Endothelial cell of umbilical vein (primary cell): ENCODE measurements at regions not wholly inside any gene's neighbourhood (a gene's known extent, or its start where the extent isn't known, plus 50 kb on each side); places are given as distances from the start of the nearest gene placed in this dataset.

Source experiments
- EZH2 ChIP-seq: IDR thresholded peaks from 2 replicates; pipeline ENCODE4 v1.6.1; 2012; ENCODE audit warnings: borderline replicate concordance, low read depth, mild to moderate bottlenecking, moderate library complexity, low read length, inconsistent platforms; ENCODE audit not compliant: severe bottlenecking
- FOS ChIP-seq: IDR thresholded peaks from 2 replicates; pipeline ENCODE4 v1.6.1; 2011; ENCODE audit warnings: mild to moderate bottlenecking, low read length, moderate library complexity, borderline replicate concordance; ENCODE audit not compliant: insufficient read depth
- GATA2 ChIP-seq: IDR thresholded peaks from 2 replicates; pipeline ENCODE4 v1.7.0; 2011; ENCODE audit warnings: low read depth, mild to moderate bottlenecking, moderate library complexity, mixed read lengths, low read length; ENCODE audit not compliant: insufficient read length, insufficient read depth
- JUN ChIP-seq: IDR thresholded peaks from 2 replicates; pipeline ENCODE4 v1.6.1; 2011; ENCODE audit warnings: borderline replicate concordance, low read depth; ENCODE audit not compliant: insufficient read length, insufficient read depth
- POLR2A ChIP-seq: IDR thresholded peaks from 2 replicates; pipeline ENCODE4 v1.6.1; 2012; ENCODE audit warnings: low read depth, mild to moderate bottlenecking, control low read depth, low read length
- POLR2AphosphoS5 ChIP-seq: IDR thresholded peaks from 2 replicates; pipeline ENCODE4 v1.6.1; 2012; ENCODE audit warnings: low read depth, mild to moderate bottlenecking, control low read depth, low read length, moderate library complexity; ENCODE audit not compliant: insufficient read depth
- TF ChIP-seq, protein P1 (sequence below), 2 donors: IDR thresholded peaks; 1 replicate in 1 of 2; 2 replicates in 1 of 2; pipeline ENCODE4 v1.5.1; 2011; ENCODE audit warnings: low read length in 2 of 2, mild to moderate bottlenecking in 2 of 2, moderate library complexity in 2 of 2, control low read depth in 1 of 2, inconsistent platforms in 1 of 2, low read depth in 1 of 2; ENCODE audit not compliant: insufficient read depth in 1 of 2; ENCODE audit errors: extremely low read depth in 1 of 2
- TF ChIP-seq, protein P2 (sequence below): IDR thresholded peaks from 2 replicates; pipeline ENCODE4 v1.6.1; 2011; ENCODE audit not compliant: insufficient read depth, insufficient read length

DNA sequence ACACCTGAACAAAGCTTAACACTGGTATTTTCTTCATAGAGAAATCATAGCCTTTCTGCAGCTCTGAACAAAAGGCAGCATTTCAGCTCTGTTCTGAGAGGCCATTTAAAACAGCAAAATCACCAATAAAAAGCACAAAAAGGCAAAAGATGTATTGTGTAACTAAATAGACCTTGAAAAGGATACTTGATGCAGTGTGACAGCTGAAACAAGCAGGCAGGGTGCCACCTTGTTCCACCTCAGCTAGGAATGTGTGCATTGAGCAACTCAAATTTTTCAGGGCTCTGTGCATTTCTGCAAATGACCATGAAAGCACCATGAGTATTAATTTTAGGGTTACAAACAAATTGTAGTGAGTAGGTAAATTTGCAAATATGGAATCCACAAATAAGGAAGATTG, 65.8 kb downstream of the RHOU start:
- TF ChIP-seq, protein P1, sequence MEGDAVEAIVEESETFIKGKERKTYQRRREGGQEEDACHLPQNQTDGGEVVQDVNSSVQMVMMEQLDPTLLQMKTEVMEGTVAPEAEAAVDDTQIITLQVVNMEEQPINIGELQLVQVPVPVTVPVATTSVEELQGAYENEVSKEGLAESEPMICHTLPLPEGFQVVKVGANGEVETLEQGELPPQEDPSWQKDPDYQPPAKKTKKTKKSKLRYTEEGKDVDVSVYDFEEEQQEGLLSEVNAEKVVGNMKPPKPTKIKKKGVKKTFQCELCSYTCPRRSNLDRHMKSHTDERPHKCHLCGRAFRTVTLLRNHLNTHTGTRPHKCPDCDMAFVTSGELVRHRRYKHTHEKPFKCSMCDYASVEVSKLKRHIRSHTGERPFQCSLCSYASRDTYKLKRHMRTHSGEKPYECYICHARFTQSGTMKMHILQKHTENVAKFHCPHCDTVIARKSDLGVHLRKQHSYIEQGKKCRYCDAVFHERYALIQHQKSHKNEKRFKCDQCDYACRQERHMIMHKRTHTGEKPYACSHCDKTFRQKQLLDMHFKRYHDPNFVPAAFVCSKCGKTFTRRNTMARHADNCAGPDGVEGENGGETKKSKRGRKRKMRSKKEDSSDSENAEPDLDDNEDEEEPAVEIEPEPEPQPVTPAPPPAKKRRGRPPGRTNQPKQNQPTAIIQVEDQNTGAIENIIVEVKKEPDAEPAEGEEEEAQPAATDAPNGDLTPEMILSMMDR (IDR thresholded peaks at IDR 0.05; ENCODE audit: extremely low read depth in 1 of 2, insufficient read depth in 1 of 2, low read depth in 1 of 2, low read length in 2 of 2): no peak
- TF ChIP-seq POLR2A (no peak), EZH2 (no peak), FOS (no peak), POLR2AphosphoS5 (no peak), GATA2 (no peak), JUN (no peak)
- TF ChIP-seq, protein P2, sequence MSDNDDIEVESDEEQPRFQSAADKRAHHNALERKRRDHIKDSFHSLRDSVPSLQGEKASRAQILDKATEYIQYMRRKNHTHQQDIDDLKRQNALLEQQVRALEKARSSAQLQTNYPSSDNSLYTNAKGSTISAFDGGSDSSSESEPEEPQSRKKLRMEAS: no peak
